H1 (cell line): ENCODE measurements at regions not wholly inside any gene's neighbourhood (a gene's known extent, or its start where the extent isn't known, plus 50 kb on each side); places are given as distances from the start of the nearest gene placed in this dataset.

Source experiments
- CTCF ChIA-PET: fragments of 300-600 bp; sonication (Branson Sonifier 250); formaldehyde crosslinking; loops from one replicate; lab custom pipeline; 2021; ENCODE audit not compliant: partially characterized antibody; lab: Charles Lee
- POLR2A ChIA-PET: fragments of 300-600 bp; sonication (Branson Sonifier 250); formaldehyde crosslinking; loops from one replicate; lab custom pipeline; 2021; ENCODE audit warnings: inconsistent platforms; ENCODE audit not compliant: partially characterized antibody; lab: Charles Lee
- DNase-seq, 2 experiments: peaks; one replicate each; pipeline versions ENCODE4 v3.0.0 to v3.0.0-alpha.2; 2010 to 2022; ENCODE audit warnings: low spot score in 2 of 2, low read depth in 1 of 2, mixed read lengths in 1 of 2
- FAIRE-seq: peaks from 2 replicates; lab custom pipeline; 2011; peaks lifted over from hg19 to GRCh38; lab: Jason Lieb, UNC
- H2AFZ ChIP-seq: 2 replicates; pipeline ENCODE4 v1.8.1; 2012; ENCODE audit warnings: low read length, inconsistent platforms
- H2AK5ac ChIP-seq: 2 replicates; pipeline ENCODE4 v1.6.1; 2013; ENCODE audit warnings: low read depth, low read length
- H2BK120ac ChIP-seq: replicated peaks from 2 replicates; pipeline ENCODE3; 2013; ENCODE audit warnings: low read depth, low read length, inconsistent platforms
- H2BK12ac ChIP-seq: 2 replicates; pipeline ENCODE4 v1.6.1; 2013; ENCODE audit warnings: low read depth, low read length
- H2BK15ac ChIP-seq: 2 replicates; pipeline ENCODE4 v1.6.1; 2013; ENCODE audit warnings: low read length
- H2BK20ac ChIP-seq: 2 replicates; pipeline ENCODE4 v1.6.1; 2013; ENCODE audit warnings: low read length
- H2BK5ac ChIP-seq: 2 replicates; pipeline ENCODE4 v1.6.1; 2013; ENCODE audit warnings: low read depth, low read length
- H3K14ac ChIP-seq: 2 replicates; pipeline ENCODE4 v1.6.1; 2013; ENCODE audit warnings: inconsistent platforms; ENCODE audit not compliant: insufficient read length
- H3K18ac ChIP-seq: 2 replicates; pipeline ENCODE4 v1.6.1; 2013; ENCODE audit warnings: low read length; ENCODE audit errors: extremely low read depth
- H3K23ac ChIP-seq: 2 replicates; pipeline ENCODE4 v1.6.1; 2013; ENCODE audit warnings: inconsistent platforms; ENCODE audit not compliant: insufficient read length
- H3K23me2 ChIP-seq: 2 replicates; pipeline ENCODE4 v1.6.1; 2013; ENCODE audit warnings: low read depth, low read length
- H3K27ac ChIP-seq: 2 replicates; pipeline ENCODE4 v1.6.1; 2011; ENCODE audit warnings: low read depth, low read length, inconsistent platforms
- H3K27me3 ChIP-seq, 4 experiments: replicated peaks in 1 of 4; 1 replicate in 1 of 4; 2 replicates in 3 of 4; pipeline versions ENCODE4 v1.6.1 to v1.8.1; 2011 to 2013; ENCODE audit warnings: low read length in 3 of 4, mild to moderate bottlenecking in 3 of 4, inconsistent platforms in 2 of 4, mixed read lengths in 2 of 4, moderate library complexity in 1 of 4; ENCODE audit not compliant: control insufficient read depth in 3 of 4, insufficient read depth in 3 of 4; ENCODE audit errors: extremely low read depth in 1 of 4
- H3K36me3 ChIP-seq, 4 experiments: 2 replicates each; pipeline versions ENCODE4 v1.6.1 to v1.8.1; 2011 to 2013; ENCODE audit warnings: mild to moderate bottlenecking in 4 of 4, low read length in 3 of 4, moderate library complexity in 2 of 4, control low read depth in 1 of 4, inconsistent platforms in 1 of 4; ENCODE audit not compliant: insufficient read depth in 4 of 4, control insufficient read depth in 2 of 4
- H3K4ac ChIP-seq: replicated peaks from 2 replicates; pipeline ENCODE3; 2013; ENCODE audit warnings: low read length, low read depth, mixed read lengths, inconsistent platforms; ENCODE audit not compliant: insufficient read length
- H3K4me1 ChIP-seq, 4 experiments: replicated peaks in 1 of 4; 1 replicate in 1 of 4; 2 replicates in 3 of 4; pipeline versions ENCODE4 v1.6.1 to v1.8.1; 2011 to 2013; ENCODE audit warnings: low read length in 3 of 4, inconsistent platforms in 2 of 4, mixed read lengths in 1 of 4; ENCODE audit not compliant: insufficient read depth in 4 of 4, control insufficient read depth in 3 of 4
- H3K4me2 ChIP-seq, 2 experiments: 2 replicates each; pipeline versions ENCODE4 v1.6.1 to v1.8.1; 2011 to 2013; ENCODE audit warnings: low read depth in 2 of 2, low read length in 2 of 2, control low read depth in 1 of 2, inconsistent platforms in 1 of 2, mild to moderate bottlenecking in 1 of 2; ENCODE audit not compliant: insufficient read depth in 1 of 2
- H3K4me3 ChIP-seq, 4 experiments: fragments of 200-600, 300-600 bp in 1 of 4; sonication (generic), shearing (Covaris generic), sonication (Bioruptor Twin) in 1 of 4; 2 replicates each; pipeline versions ENCODE4 v1.5.1 to v1.8.1; 2011 to 2016; ENCODE audit warnings: low read length in 4 of 4, low read depth in 3 of 4, control low read depth in 2 of 4, inconsistent platforms in 2 of 4, mild to moderate bottlenecking in 2 of 4, mixed read lengths in 1 of 4, moderate library complexity in 1 of 4; ENCODE audit not compliant: insufficient read depth in 2 of 4; ENCODE audit errors: extremely low read depth in 1 of 4
- H3K56ac ChIP-seq: replicated peaks from 2 replicates; pipeline ENCODE3; 2013; ENCODE audit warnings: low read depth, mild to moderate bottlenecking, mixed read lengths, low read length, inconsistent platforms; ENCODE audit not compliant: insufficient read length
- H3K79me1 ChIP-seq: 2 replicates; pipeline ENCODE4 v1.6.1; 2013; ENCODE audit warnings: low read depth, low read length, control low read depth
- H3K79me2 ChIP-seq, 2 experiments: 2 replicates each; pipeline versions ENCODE4 v1.6.1 to v1.8.1; 2012 to 2013; ENCODE audit warnings: low read length in 2 of 2, mild to moderate bottlenecking in 2 of 2, inconsistent platforms in 1 of 2; ENCODE audit not compliant: insufficient read depth in 2 of 2, control insufficient read depth in 1 of 2
- H3K9ac ChIP-seq, 4 experiments: replicated peaks in 1 of 4; 1 replicate in 1 of 4; 2 replicates in 3 of 4; pipeline versions ENCODE4 v1.6.1 to v1.8.1; 2011 to 2013; ENCODE audit warnings: low read depth in 3 of 4, low read length in 3 of 4, control low read depth in 2 of 4, mild to moderate bottlenecking in 2 of 4, moderate library complexity in 2 of 4, inconsistent platforms in 1 of 4; ENCODE audit errors: extremely low read depth in 1 of 4
- H3K9me3 ChIP-seq, 2 experiments: 2 replicates each; pipeline versions ENCODE4 v1.6.1 to v1.8.1; 2012 to 2013; ENCODE audit warnings: mild to moderate bottlenecking in 2 of 2, moderate library complexity in 2 of 2, control low read depth in 1 of 2, inconsistent platforms in 1 of 2, low read depth in 1 of 2, low read length in 1 of 2, mixed read lengths in 1 of 2; ENCODE audit not compliant: insufficient read depth in 2 of 2
- H4K20me1 ChIP-seq, 2 experiments: replicated peaks in 1 of 2; 2 replicates each; pipeline versions ENCODE3 to v1.8.1; 2011 to 2013; ENCODE audit warnings: inconsistent platforms in 2 of 2, low read length in 2 of 2, mild to moderate bottlenecking in 1 of 2; ENCODE audit not compliant: insufficient read depth in 2 of 2, control insufficient read depth in 1 of 2
- H4K5ac ChIP-seq: 2 replicates; pipeline ENCODE4 v1.6.1; 2013; ENCODE audit warnings: low read length, low read depth, mixed read lengths, inconsistent platforms; ENCODE audit not compliant: insufficient read length
- H4K8ac ChIP-seq: 2 replicates; pipeline ENCODE4 v1.8.0; 2013; ENCODE audit warnings: mild to moderate bottlenecking, moderate library complexity, low read length, inconsistent platforms; ENCODE audit not compliant: insufficient read depth; ENCODE audit errors: extremely low read depth
- H4K91ac ChIP-seq: replicated peaks from 2 replicates; pipeline ENCODE3; 2013; ENCODE audit warnings: low read length, mixed read lengths, inconsistent platforms; ENCODE audit not compliant: insufficient read length
- CBX5 ChIP-seq: fragments of 300-800, 300-1000 bp; sonication (generic); IDR thresholded peaks from 2 replicates; pipeline ENCODE4 v1.7.1; 2016; ENCODE audit warnings: antibody characterized with exemption, low read length, low read depth
- CEBPB ChIP-seq: IDR thresholded peaks from 2 replicates; pipeline ENCODE4 v1.6.1; 2012; ENCODE audit warnings: low read depth, low read length
- CTBP2 ChIP-seq: IDR thresholded peaks from 2 replicates; pipeline ENCODE4 v1.7.0; 2011; ENCODE audit warnings: borderline replicate concordance, mild to moderate bottlenecking, moderate library complexity, mixed read lengths, low read length; ENCODE audit not compliant: insufficient read depth, insufficient read length
- EGR1 ChIP-seq: IDR thresholded peaks from 2 replicates; pipeline ENCODE4 v1.6.1; 2011; ENCODE audit warnings: low read depth, low read length, borderline replicate concordance
- FOSL1 ChIP-seq: IDR thresholded peaks from 2 replicates; pipeline ENCODE4 v1.6.1; 2011; ENCODE audit warnings: mild to moderate bottlenecking, low read depth, low read length, moderate library complexity; ENCODE audit not compliant: insufficient read depth
- KDM5A ChIP-seq: fragments of 200-600 bp; IDR thresholded peaks from 2 replicates; pipeline ENCODE4 v1.7.1; 2012; ENCODE audit warnings: mild to moderate bottlenecking, low read length, inconsistent platforms, mixed read lengths
- PHF8 ChIP-seq: fragments of 200-600 bp; sonication (generic); conservative IDR thresholded peaks from 2 replicates; pipeline ENCODE4 v1.7.1; 2012; ENCODE audit warnings: low read depth, mild to moderate bottlenecking, inconsistent platforms, low read length, moderate library complexity
- POLR2AphosphoS5 ChIP-seq: IDR thresholded peaks from 2 replicates; pipeline ENCODE4 v1.6.1; 2011; ENCODE audit warnings: low read depth, low read length
- SIRT6 ChIP-seq: IDR thresholded peaks from one replicate; pipeline ENCODE4 v1.7.1; 2012; ENCODE audit warnings: low read length, inconsistent platforms
- SRF ChIP-seq: IDR thresholded peaks from 2 replicates; pipeline ENCODE4 v1.6.1; 2011; ENCODE audit warnings: mild to moderate bottlenecking, low read depth, low read length, moderate library complexity
- TAF1 ChIP-seq: IDR thresholded peaks from 2 replicates; pipeline ENCODE4 v1.6.1; 2011; ENCODE audit warnings: mild to moderate bottlenecking, low read depth, low read length
- YY1 ChIP-seq: IDR thresholded peaks from 2 replicates; pipeline ENCODE4 v1.6.1; 2011; ENCODE audit warnings: low read depth, mild to moderate bottlenecking, low read length
- WGBS, 2 experiments: shearing (Covaris generic) in 1 of 2; methylation state at CpG; one replicate each; pipeline versions ENCODE4 v1.1.6 to v1.1.7; 2013 to 2015; ENCODE audit warnings: low lambda C conversion rate in 2 of 2, mixed read lengths in 2 of 2, inconsistent platforms in 1 of 2, low coverage in 1 of 2, missing lambda C conversion rate in 1 of 2; ENCODE audit not compliant: insufficient replicate concordance in 2 of 2, insufficient coverage in 1 of 2, insufficient read length in 1 of 2; ENCODE audit errors: extremely low coverage in 1 of 2, missing lambda C conversion rate in 1 of 2; 5-methylcytosine and 5-hydroxymethylcytosine counted together

DNA sequence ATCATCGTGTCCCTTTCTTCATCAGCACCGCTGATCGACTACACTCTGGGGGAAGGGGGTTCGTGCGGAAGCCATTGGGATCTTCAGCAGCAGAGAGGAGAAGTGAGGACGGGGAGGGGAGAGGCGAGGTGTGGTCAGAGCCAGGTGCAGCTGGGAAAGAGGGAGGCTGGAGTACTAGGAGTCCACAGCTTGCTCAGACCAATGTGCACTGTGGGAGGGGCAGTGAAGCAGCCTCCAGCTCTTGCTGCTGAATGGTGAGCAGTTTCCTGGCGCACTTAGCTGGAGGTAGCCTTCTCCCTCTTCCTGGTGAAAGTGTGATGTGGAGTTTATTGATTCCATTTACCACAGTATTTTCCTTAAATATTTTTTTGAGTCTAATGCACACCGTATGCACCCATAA, 99.0 kb upstream of the NECTIN1 start:
- H2BK12ac ChIP-seq = no peak overlapping the region
- FAIRE-seq (no peak), DNase-seq (no peak)
- H3K27me3 ChIP-seq = no peaks in the 10 kb centered on the region; a peak in 2 of 7 replicates
- ChIA-PET POLR2A (no interaction called here), CTCF (interaction anchor here (1.2 to 3.2 kb wide), 4 partner anchors 14 to 281 kb away, joined by 6 to 9 read pairs (median 7); no protein-coding TSS in a partner anchor)
- H3K79me1 ChIP-seq = no peaks in the 10 kb centered on the region
- H2BK5ac ChIP-seq = no peak overlapping the region
- H4K91ac ChIP-seq = no peak overlapping the region
- no peak overlapping the region for H4K5ac ChIP-seq
- no peak overlapping the region for H3K23ac ChIP-seq
- H2AK5ac ChIP-seq = no peak overlapping the region
- H2BK120ac ChIP-seq = no peak overlapping the region
- H3K4ac ChIP-seq = no peak overlapping the region
- no peaks in the 10 kb centered on the region for H4K20me1 ChIP-seq
- H3K18ac ChIP-seq = no peak overlapping the region
- no peak overlapping the region; the same call in 1 of the 2 replicates for H4K8ac ChIP-seq
- H3K36me3 ChIP-seq = no peaks in the 10 kb centered on the region
- no peak overlapping the region for H3K27ac ChIP-seq
- no peak for TF ChIP-seq SRF
- TF ChIP-seq TAF1 = no peak
- no peak for TF ChIP-seq SIRT6
- TF ChIP-seq KDM5A = no peak
- no peak for TF ChIP-seq CTBP2
- no peak for TF ChIP-seq EGR1
- no peak for TF ChIP-seq YY1
- no peak for TF ChIP-seq CBX5
- no peak for TF ChIP-seq CEBPB
- no peak for TF ChIP-seq FOSL1
- no peak for TF ChIP-seq POLR2AphosphoS5
- TF ChIP-seq PHF8 = no peak
- H3K14ac ChIP-seq = no peak overlapping the region
- WGBS, 2 experiments = 90% methylated on average over 9 of the region's 9 CpGs; no CpG with 5 or more reads in 1 of the 2 experiments
- no peak overlapping the region for H2AFZ ChIP-seq
- H2BK15ac ChIP-seq = no peak overlapping the region
- no peak overlapping the region for H2BK20ac ChIP-seq
- H3K9me3 ChIP-seq = peaks cover 0 to 5% of the 10 kb centered on the region in 2 experiments; a peak in 1 of 4 replicates
- no peak overlapping the region for H3K4me3 ChIP-seq
- H3K4me1 ChIP-seq = peaks cover 0 to 10% (median 6%) of the 10 kb centered on the region in 4 experiments; a peak in 5 of 7 replicates
- H3K79me2 ChIP-seq = no peaks in the 10 kb centered on the region
- H3K23me2 ChIP-seq = no peaks in the 10 kb centered on the region
- H3K56ac ChIP-seq = no peak overlapping the region
- no peak overlapping the region for H3K9ac ChIP-seq
- H3K4me2 ChIP-seq = no peak overlapping the region
